K562 (cell line): ENCODE measurements at regions not wholly inside any gene's neighbourhood (a gene's known extent, or its start where the extent isn't known, plus 50 kb on each side); places are given as distances from the start of the nearest gene placed in this dataset.
A peak's percentile ranks its signal among the peaks of the same experiment; 100 is the strongest.

ENCODE experiments used
- ATAC-seq: fragments of 200-7000 bp; cut with Tn5 transposase; 3 replicates; pipeline ENCODE4 v1.9.1; 2020; ENCODE audit warnings: moderate library complexity
- BruUV-seq: library from RNA; stranded (reverse); fragments of 400-500 nt; replicated peaks from 2 replicates; lab custom pipeline; 2021; lab: Mats Ljungman, UMichigan
- CTCF ChIA-PET: fragments of 300-600 bp; formaldehyde crosslinking; extraction: SDS; loops from one replicate; lab custom pipeline; 2021; ENCODE audit warnings: low intra/inter-chr PET ratio; lab: Yijun Ruan, JAX
- POLR2A ChIA-PET: fragments of 300-600, 350-650 bp; sonication (Branson Sonifier 250); formaldehyde crosslinking; extraction: SDS; loops from one replicate; lab custom pipeline; 2021; ENCODE audit warnings: antibody characterized with exemption, inconsistent platforms; lab: Yijun Ruan, JAX
- DNase-seq, 4 experiments: peaks; one replicate each; pipeline versions ENCODE4 v3.0.0 to v3.0.0-alpha.2; 2011 to 2018; ENCODE audit warnings: low spot score in 3 of 4, mixed read lengths in 3 of 4; ENCODE audit errors: extremely low read depth in 1 of 4
- FAIRE-seq: peaks from 2 replicates; lab custom pipeline; 2011; peaks lifted over from hg19 to GRCh38; lab: Jason Lieb, UNC
- H2AFZ ChIP-seq: 2 replicates; pipeline ENCODE4 v1.6.0; 2011; ENCODE audit warnings: low read depth, low read length, control low read depth, inconsistent platforms
- H3K27ac ChIP-seq: fragments of 200-600 bp; 3 replicates; pipeline ENCODE4 v1.8.0; 2011; ENCODE audit warnings: low read depth, mild to moderate bottlenecking, control low read depth, inconsistent platforms, low read length, moderate library complexity, mixed read lengths; ENCODE audit errors: extremely low read depth
- H3K27me3 ChIP-seq, 2 experiments: fragments of 300-600 bp in 1 of 2; 2 replicates in 1 of 2; 3 replicates in 1 of 2; pipeline versions ENCODE4 v1.6.0 to v1.8.0; 2011; ENCODE audit warnings: inconsistent platforms in 2 of 2, low read length in 2 of 2, mild to moderate bottlenecking in 1 of 2, mixed read lengths in 1 of 2, moderate library complexity in 1 of 2; ENCODE audit not compliant: control insufficient read depth in 2 of 2, insufficient read depth in 2 of 2
- H3K36me3 ChIP-seq: fragments of 300-600 bp; 3 replicates; pipeline ENCODE4 v1.8.0; 2011; ENCODE audit warnings: mild to moderate bottlenecking, low read length, inconsistent platforms; ENCODE audit not compliant: control insufficient read depth, insufficient read depth
- H3K4me1 ChIP-seq, 2 experiments: fragments of 200-600 bp in 1 of 2; replicated peaks in 1 of 2; 2 replicates in 1 of 2; 3 replicates in 1 of 2; pipeline versions ENCODE4 v1.5.1 to v1.8.0; 2011; ENCODE audit warnings: inconsistent platforms in 2 of 2, low read length in 2 of 2, mild to moderate bottlenecking in 1 of 2, mixed read lengths in 1 of 2, moderate library complexity in 1 of 2; ENCODE audit not compliant: control insufficient read depth in 2 of 2, insufficient read depth in 2 of 2
- H3K4me2 ChIP-seq: 2 replicates; pipeline ENCODE4 v1.6.1; 2011; ENCODE audit warnings: low read length, control low read depth, inconsistent platforms, mixed read lengths; ENCODE audit not compliant: insufficient read depth
- H3K4me3 ChIP-seq: fragments of 200-600 bp; sonication (generic), shearing (Covaris generic); 2 replicates; pipeline ENCODE4 v1.5.1; 2016; ENCODE audit warnings: control low read depth, inconsistent platforms
- H3K79me2 ChIP-seq: fragments of 200-600 bp; 3 replicates; pipeline ENCODE4 v1.8.0; 2011; ENCODE audit warnings: low read length, inconsistent platforms; ENCODE audit not compliant: control insufficient read depth, insufficient read depth
- H3K9ac ChIP-seq, 2 experiments: 2 replicates each; pipeline versions ENCODE4 v1.6.0 to v1.6.1; 2011; ENCODE audit warnings: low read depth in 2 of 2, low read length in 2 of 2, control low read depth in 1 of 2, inconsistent platforms in 1 of 2, mild to moderate bottlenecking in 1 of 2, mixed read lengths in 1 of 2; ENCODE audit not compliant: insufficient read depth in 1 of 2
- H3K9me1 ChIP-seq: one replicate; pipeline ENCODE4 v1.6.0; 2011; ENCODE audit warnings: inconsistent platforms, mild to moderate bottlenecking, low read length, moderate library complexity; ENCODE audit not compliant: control insufficient read depth, insufficient read depth
- H3K9me3 ChIP-seq: replicated peaks from 2 replicates; pipeline ENCODE4 v1.5.1; 2011; ENCODE audit warnings: low read depth, low read length, inconsistent platforms; ENCODE audit not compliant: control insufficient read depth, insufficient read depth
- H4K20me1 ChIP-seq: replicated peaks from 2 replicates; pipeline ENCODE4 v1.6.1; 2011; ENCODE audit warnings: low read length, inconsistent platforms, mixed read lengths; ENCODE audit not compliant: control insufficient read depth, insufficient read depth
- RBM25 ChIP-seq: fragments of 200-400 bp; formaldehyde crosslinking; IDR thresholded peaks from 2 replicates; pipeline ENCODE4 v1.6.1; 2018; ENCODE audit warnings: low read length, low read depth, moderate library complexity; ENCODE audit not compliant: severe bottlenecking
- SMARCA5 ChIP-seq: fragments of 450-650 bp; IDR thresholded peaks from 2 replicates; pipeline ENCODE4 v1.6.1; 2016
- ZNF785 ChIP-seq: fragments of 250-450 bp; sonication (Bioruptor Pico); IDR thresholded peaks from 2 replicates; pipeline ENCODE4 v1.4.0; 2020; ENCODE audit warnings: mild to moderate bottlenecking
- WGBS: fragments of 100-300 bp; shearing (Covaris generic); methylation state at CpG from one replicate; pipeline ENCODE4 v1.1.6; 2016; ENCODE audit warnings: low coverage, mixed read lengths; ENCODE audit not compliant: insufficient coverage; ENCODE audit errors: missing lambda C conversion rate; 5-methylcytosine and 5-hydroxymethylcytosine counted together
- in situ Hi-C: fragments of 300-500 bp; cut with MboI; formaldehyde crosslinking; loops from 4 replicates; pipeline ENCODE4 v1.15.0; 2018; ENCODE audit warnings: inconsistent platforms, mixed read lengths
- intact Hi-C: fragments of 100-400 bp; cut with micrococcal nuclease; formaldehyde crosslinking; loops from 2 replicates; pipeline ENCODE4 v1.14.2; 2022

GRCh38 chr9:129407905-129408452 is 212.9 kb downstream of the C9orf50 start:
- peaks cover 9% of the 10 kb centered on the region; the same call in 2 of the 3 replicates for H3K79me2 ChIP-seq
- peak; percentile 19 for FAIRE-seq
- no peak overlapping the region; the same call in 1 of the 2 replicates for H3K4me2 ChIP-seq
- peaks cover 9% of the 10 kb centered on the region for H3K9me3 ChIP-seq
- H3K9me1 ChIP-seq, result no peaks in the 10 kb centered on the region
- in situ Hi-C loops, result loop anchor here (5.0 kb wide), 1 partner anchor 79 kb away; no protein-coding TSS in a partner anchor
- no peaks in the 10 kb centered on the region for H3K27me3 ChIP-seq
- no peaks in the 10 kb centered on the region for H4K20me1 ChIP-seq
- H3K9ac ChIP-seq, result peak overlapping the region; percentile 71 to 85; a peak in 2 of 4 replicates
- WGBS, result 68% methylated on average over 5 of the region's 5 CpGs
- no peak overlapping the region for H3K27ac ChIP-seq
- peak; percentile 51; the same call in 1 of the 2 replicates for TF ChIP-seq SMARCA5
- TF ChIP-seq ZNF785 (CRISPR knock-in tag), result no peak
- TF ChIP-seq RBM25, result peak; percentile 37
- H2AFZ ChIP-seq, result no peak overlapping the region
- POLR2A ChIA-PET, result interaction anchor here (0.7 kb wide), 1 partner anchor 170 kb away, joined by 6 read pairs; no protein-coding TSS in a partner anchor
- no peaks in the 10 kb centered on the region for H3K36me3 ChIP-seq
- CTCF ChIA-PET, result no interaction called here
- BruUV-seq, result no TSS peak
- no peak for ATAC-seq
- no peak overlapping the region for H3K4me3 ChIP-seq
- DNase-seq, result no peak
- peaks cover 58 to 76% of the 10 kb centered on the region in 2 experiments for H3K4me1 ChIP-seq
- intact Hi-C loops, result loop anchor here (10.0 kb wide), 2 partner anchors 187 to 233 kb away; partner anchors contain the start of gene IER5L
